A549 (cell line): ENCODE measurements at regions not wholly inside any gene's neighbourhood (a gene's known extent, or its start where the extent isn't known, plus 50 kb on each side); places are given as distances from the start of the nearest gene placed in this dataset.

Experiments used
- ATAC-seq, 2 experiments: fragments of 200-7000 bp in 1 of 2; fragments of >200 bp in 1 of 2; cut with Nextera tagmentation in 1 of 2; cut with Tn5 transposase in 1 of 2; 3 replicates each; pipeline versions ENCODE4 v1.8.0 to v1.9.1; 2018 to 2020; ENCODE audit warnings: mild to moderate bottlenecking in 1 of 2, moderate library complexity in 1 of 2
- CTCF ChIA-PET: fragments of 300-600 bp; sonication (Branson Sonifier 250); formaldehyde crosslinking; extraction: SDS; loops from one replicate; lab custom pipeline; 2021; ENCODE audit warnings: antibody characterized with exemption, inconsistent platforms; lab: Yijun Ruan, JAX
- POLR2A ChIA-PET: fragments of 350-600 bp; formaldehyde crosslinking; extraction: SDS; loops from one replicate; lab custom pipeline; 2021; ENCODE audit warnings: antibody characterized with exemption, inconsistent platforms; lab: Yijun Ruan, JAX
- DNase-seq, 2 experiments: peaks; one replicate each; pipeline versions ENCODE4 v3.0.0 to v3.0.0-alpha.2; 2011 to 2016; ENCODE audit warnings: low read depth in 1 of 2, low spot score in 1 of 2
- FAIRE-seq: peaks from 2 replicates; lab custom pipeline; 2011; peaks lifted over from hg19 to GRCh38; lab: Jason Lieb, UNC
- H3K27ac ChIP-seq, 2 experiments: fragments of >200 bp; sonication (Bioruptor Twin); formaldehyde crosslinking; 3 replicates each; pipeline ENCODE4 v1.5.1; 2016 to 2017
- H3K4me1 ChIP-seq: fragments of >200 bp; sonication (Bioruptor Twin); formaldehyde crosslinking; 3 replicates; pipeline ENCODE4 v1.6.1; 2016
- H3K4me2 ChIP-seq: fragments of >200 bp; sonication (Bioruptor Twin); formaldehyde crosslinking; 3 replicates; pipeline ENCODE4 v1.6.1; 2016
- H3K4me3 ChIP-seq: fragments of >200 bp; sonication (Bioruptor Twin); formaldehyde crosslinking; 3 replicates; pipeline ENCODE4 v1.5.1; 2016
- H3K9me3 ChIP-seq: fragments of >200 bp; sonication (Bioruptor Twin); formaldehyde crosslinking; 3 replicates; pipeline ENCODE4 v1.6.1; 2016
- CBX8 ChIP-seq: fragments of 200-600 bp; sonication (generic); IDR thresholded peaks from 2 replicates; pipeline ENCODE4 v1.6.1; 2016
- CEBPB ChIP-seq, 2 experiments: fragments of >200 bp in 1 of 2; sonication (Bioruptor Twin) in 1 of 2; formaldehyde crosslinking in 1 of 2; IDR thresholded peaks; 2 replicates each; pipeline ENCODE4 v1.6.1; 2012 to 2016
- CHD4 ChIP-seq: fragments of 200-600 bp; sonication (generic); IDR thresholded peaks from 2 replicates; pipeline ENCODE4 v1.6.1; 2016; ENCODE audit warnings: antibody characterized with exemption, mild to moderate bottlenecking, borderline replicate concordance
- ESRRA ChIP-seq: fragments of 150-350 bp; IDR thresholded peaks from 2 replicates; pipeline ENCODE4 v1.6.1; 2014; ENCODE audit warnings: mild to moderate bottlenecking, low read length, borderline replicate concordance
- FOSL2 ChIP-seq, 2 experiments: fragments of 450-650 bp in 1 of 2; fragments of >200 bp in 1 of 2; sonication (Bioruptor Twin) in 1 of 2; formaldehyde crosslinking; IDR thresholded peaks; 2 replicates each; pipeline versions ENCODE4 v1.5.0 to v1.6.1; 2016 to 2020; ENCODE audit warnings: mild to moderate bottlenecking in 1 of 2, moderate library complexity in 1 of 2
- HDAC2 ChIP-seq: fragments of 200-600 bp; sonication (generic); IDR thresholded peaks from 2 replicates; pipeline ENCODE4 v1.6.1; 2016
- HEYL ChIP-seq: fragments of 250-450 bp; sonication (Bioruptor Pico); IDR thresholded peaks from 2 replicates; pipeline ENCODE4 v1.8.0; 2021; ENCODE audit warnings: mild to moderate bottlenecking, moderate library complexity
- JUNB ChIP-seq: fragments of >200 bp; sonication (Bioruptor Twin); formaldehyde crosslinking; IDR thresholded peaks from 2 replicates; pipeline ENCODE4 v1.6.1; 2016
- KDM5A ChIP-seq: fragments of 200-600 bp; sonication (generic); IDR thresholded peaks from 2 replicates; pipeline ENCODE4 v1.6.1; 2016; ENCODE audit warnings: antibody characterized with exemption, mild to moderate bottlenecking
- MAX ChIP-seq: IDR thresholded peaks from 2 replicates; pipeline ENCODE4 v1.6.1; 2012
- MYC ChIP-seq: IDR thresholded peaks from 2 replicates; pipeline ENCODE4 v1.6.1; 2012; ENCODE audit warnings: mild to moderate bottlenecking, inconsistent platforms, low read length, improper control_type of control experiment, borderline replicate concordance
- PHF8 ChIP-seq: fragments of 200-600 bp; sonication (generic); IDR thresholded peaks from 2 replicates; pipeline ENCODE4 v1.6.1; 2016; ENCODE audit warnings: low read depth, mild to moderate bottlenecking, antibody characterized with exemption, moderate library complexity, borderline replicate concordance
- POLR2AphosphoS2 ChIP-seq: conservative IDR thresholded peaks from 2 replicates; pipeline ENCODE4 v1.6.1; 2012; ENCODE audit warnings: low read length, improper control_type of control experiment, inconsistent platforms
- RCOR1 ChIP-seq: fragments of 150-350 bp; IDR thresholded peaks from 2 replicates; pipeline ENCODE4 v1.6.1; 2014; ENCODE audit warnings: antibody characterized with exemption, low read length, low read depth
- RNF2 ChIP-seq: fragments of 200-600 bp; sonication (generic); IDR thresholded peaks from 2 replicates; pipeline ENCODE4 v1.6.1; 2016; ENCODE audit warnings: low read depth, mild to moderate bottlenecking, antibody characterized with exemption, moderate library complexity, borderline replicate concordance
- SREBF2 ChIP-seq: fragments of 450-650 bp; IDR thresholded peaks from 2 replicates; pipeline ENCODE4 v1.6.1; 2014; ENCODE audit warnings: mild to moderate bottlenecking, moderate library complexity
- TFCP2L1 ChIP-seq: fragments of 250-450 bp; sonication (Bioruptor Pico); IDR thresholded peaks from 2 replicates; pipeline ENCODE4 v1.5.0; 2021; ENCODE audit warnings: mild to moderate bottlenecking
- TP53 ChIP-seq: fragments of 250-450 bp; sonication (Bioruptor Pico); IDR thresholded peaks from 2 replicates; pipeline ENCODE4 v1.5.0; 2021; ENCODE audit warnings: mild to moderate bottlenecking, moderate library complexity
- WGBS: methylation state at CpG from one replicate; pipeline ENCODE4 v1.1.6; 2017; ENCODE audit errors: missing lambda C conversion rate; 5-methylcytosine and 5-hydroxymethylcytosine counted together
- TF ChIP-seq, protein P1 (sequence below): fragments of 250-450 bp; sonication (Bioruptor Pico); IDR thresholded peaks from 2 replicates; pipeline ENCODE4 v1.5.0; 2021; ENCODE audit warnings: mild to moderate bottlenecking, moderate library complexity, borderline replicate concordance
- TF ChIP-seq, protein P2 (sequence below): fragments of >200 bp; sonication (Bioruptor Twin); formaldehyde crosslinking; IDR thresholded peaks from 3 replicates; pipeline ENCODE4 v1.6.1; 2016
- TF ChIP-seq, protein P3 (sequence below): IDR thresholded peaks from 2 replicates; pipeline ENCODE4 v1.6.1; 2012
- TF ChIP-seq, protein P4 (sequence below): fragments of >200 bp; sonication (Bioruptor Twin); formaldehyde crosslinking; IDR thresholded peaks from 3 replicates; pipeline ENCODE4 v1.5.1; 2016

DNA sequence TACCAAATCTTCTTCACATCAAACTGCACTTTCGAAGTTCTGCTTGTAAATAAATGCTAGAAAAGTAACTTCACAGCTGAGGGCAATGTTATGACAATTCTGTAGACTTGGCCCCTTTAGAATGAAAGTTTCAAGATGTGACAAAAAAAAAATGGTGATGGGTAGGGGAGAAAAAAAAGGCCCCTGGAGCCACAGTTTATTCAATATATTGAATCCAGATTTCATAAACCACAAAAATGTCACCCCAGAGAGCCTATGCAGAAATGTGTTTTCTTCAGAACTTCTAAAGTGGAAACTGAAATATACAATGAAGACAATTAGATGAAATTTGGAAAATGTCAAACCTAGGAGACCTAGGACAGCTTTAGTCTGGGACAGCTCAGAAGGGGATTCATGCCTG lies 143.1 kb downstream of the EDN3 start:
- CTCF ChIA-PET, result interaction anchor here (0.6 to 2.0 kb wide), 3 partner anchors 12 to 53 kb away, joined by 3 to 11 read pairs (median 4); no protein-coding TSS in a partner anchor
- no peak overlapping the region for H3K4me3 ChIP-seq
- 0 out of 3 replicates have a peak, but pooled peaks cover 3% of the 10 kb centered on the region for H3K9me3 ChIP-seq
- no peak for TF ChIP-seq SREBF2
- no peak for TF ChIP-seq RNF2
- TF ChIP-seq TP53, result no peak
- no peak for TF ChIP-seq CHD4
- TF ChIP-seq, protein P1, sequence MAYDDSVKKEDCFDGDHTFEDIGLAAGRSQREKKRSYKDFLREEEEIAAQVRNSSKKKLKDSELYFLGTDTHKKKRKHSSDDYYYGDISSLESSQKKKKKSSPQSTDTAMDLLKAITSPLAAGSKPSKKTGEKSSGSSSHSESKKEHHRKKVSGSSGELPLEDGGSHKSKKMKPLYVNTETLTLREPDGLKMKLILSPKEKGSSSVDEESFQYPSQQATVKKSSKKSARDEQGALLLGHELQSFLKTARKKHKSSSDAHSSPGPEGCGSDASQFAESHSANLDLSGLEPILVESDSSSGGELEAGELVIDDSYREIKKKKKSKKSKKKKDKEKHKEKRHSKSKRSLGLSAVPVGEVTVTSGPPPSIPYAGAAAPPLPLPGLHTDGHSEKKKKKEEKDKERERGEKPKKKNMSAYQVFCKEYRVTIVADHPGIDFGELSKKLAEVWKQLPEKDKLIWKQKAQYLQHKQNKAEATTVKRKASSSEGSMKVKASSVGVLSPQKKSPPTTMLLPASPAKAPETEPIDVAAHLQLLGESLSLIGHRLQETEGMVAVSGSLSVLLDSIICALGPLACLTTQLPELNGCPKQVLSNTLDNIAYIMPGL, result no peak
- TF ChIP-seq, protein P2, sequence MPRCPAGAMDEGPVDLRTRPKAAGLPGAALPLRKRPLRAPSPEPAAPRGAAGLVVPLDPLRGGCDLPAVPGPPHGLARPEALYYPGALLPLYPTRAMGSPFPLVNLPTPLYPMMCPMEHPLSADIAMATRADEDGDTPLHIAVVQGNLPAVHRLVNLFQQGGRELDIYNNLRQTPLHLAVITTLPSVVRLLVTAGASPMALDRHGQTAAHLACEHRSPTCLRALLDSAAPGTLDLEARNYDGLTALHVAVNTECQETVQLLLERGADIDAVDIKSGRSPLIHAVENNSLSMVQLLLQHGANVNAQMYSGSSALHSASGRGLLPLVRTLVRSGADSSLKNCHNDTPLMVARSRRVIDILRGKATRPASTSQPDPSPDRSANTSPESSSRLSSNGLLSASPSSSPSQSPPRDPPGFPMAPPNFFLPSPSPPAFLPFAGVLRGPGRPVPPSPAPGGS, result no peak
- TF ChIP-seq CBX8, result no peak
- TF ChIP-seq, all 56 proteins: peak for 0
- POLR2A ChIA-PET, result no interaction called here
- ATAC-seq (no peak), FAIRE-seq (no peak), DNase-seq (no peak)
- Histone ChIP-seq H3K4me1 (no peaks in the 10 kb centered on the region), H3K4me2 (no peak overlapping the region), H3K27ac (no peak overlapping the region)
- 3% methylated on average over 1 of the region's 1 CpG for WGBS

- no peak for TF ChIP-seq ESRRA
- TF ChIP-seq POLR2AphosphoS2, result no peak
- TF ChIP-seq TFCP2L1 (CRISPR knock-in tag), result no peak
- TF ChIP-seq, protein P3, sequence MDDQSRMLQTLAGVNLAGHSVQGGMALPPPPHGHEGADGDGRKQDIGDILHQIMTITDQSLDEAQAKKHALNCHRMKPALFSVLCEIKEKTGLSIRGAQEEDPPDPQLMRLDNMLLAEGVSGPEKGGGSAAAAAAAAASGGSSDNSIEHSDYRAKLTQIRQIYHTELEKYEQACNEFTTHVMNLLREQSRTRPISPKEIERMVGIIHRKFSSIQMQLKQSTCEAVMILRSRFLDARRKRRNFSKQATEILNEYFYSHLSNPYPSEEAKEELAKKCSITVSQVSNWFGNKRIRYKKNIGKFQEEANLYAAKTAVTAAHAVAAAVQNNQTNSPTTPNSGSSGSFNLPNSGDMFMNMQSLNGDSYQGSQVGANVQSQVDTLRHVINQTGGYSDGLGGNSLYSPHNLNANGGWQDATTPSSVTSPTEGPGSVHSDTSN, result no peak
- TF ChIP-seq CEBPB (IDR thresholded peaks at IDR 0.05), result no peak
- TF ChIP-seq, protein P4, sequence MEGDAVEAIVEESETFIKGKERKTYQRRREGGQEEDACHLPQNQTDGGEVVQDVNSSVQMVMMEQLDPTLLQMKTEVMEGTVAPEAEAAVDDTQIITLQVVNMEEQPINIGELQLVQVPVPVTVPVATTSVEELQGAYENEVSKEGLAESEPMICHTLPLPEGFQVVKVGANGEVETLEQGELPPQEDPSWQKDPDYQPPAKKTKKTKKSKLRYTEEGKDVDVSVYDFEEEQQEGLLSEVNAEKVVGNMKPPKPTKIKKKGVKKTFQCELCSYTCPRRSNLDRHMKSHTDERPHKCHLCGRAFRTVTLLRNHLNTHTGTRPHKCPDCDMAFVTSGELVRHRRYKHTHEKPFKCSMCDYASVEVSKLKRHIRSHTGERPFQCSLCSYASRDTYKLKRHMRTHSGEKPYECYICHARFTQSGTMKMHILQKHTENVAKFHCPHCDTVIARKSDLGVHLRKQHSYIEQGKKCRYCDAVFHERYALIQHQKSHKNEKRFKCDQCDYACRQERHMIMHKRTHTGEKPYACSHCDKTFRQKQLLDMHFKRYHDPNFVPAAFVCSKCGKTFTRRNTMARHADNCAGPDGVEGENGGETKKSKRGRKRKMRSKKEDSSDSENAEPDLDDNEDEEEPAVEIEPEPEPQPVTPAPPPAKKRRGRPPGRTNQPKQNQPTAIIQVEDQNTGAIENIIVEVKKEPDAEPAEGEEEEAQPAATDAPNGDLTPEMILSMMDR, result no peak
- no peak for TF ChIP-seq MYC
- TF ChIP-seq RCOR1, result no peak
- no peak for TF ChIP-seq KDM5A
- TF ChIP-seq, protein P2, result no peak
- TF ChIP-seq HEYL, result no peak
- no peak for TF ChIP-seq MAX
- no peak for TF ChIP-seq FOSL2 (IDR thresholded peaks at IDR 0.05)
- TF ChIP-seq FOSL2 (CRISPR knock-in tag; IDR thresholded peaks at IDR 0.05), result no peak
- TF ChIP-seq HDAC2, result no peak
- no peak for TF ChIP-seq PHF8
- no peak for TF ChIP-seq CBX8
- no peak for TF ChIP-seq JUNB
- Histone ChIP-seq H3K4me3 (no peak overlapping the region), H3K4me1 (no peaks in the 10 kb centered on the region), H3K4me2 (no peak overlapping the region), H3K9me3 (0 out of 3 replicates have a peak, but pooled peaks cover 3% of the 10 kb centered on the region), H3K27ac (no peak overlapping the region)
- 29% methylated on average over 4 of the region's 4 CpGs for WGBS
- FAIRE-seq (no peak), ATAC-seq (no peak), DNase-seq (no peak)
- CTCF ChIA-PET, result interaction anchor here (0.8 to 2.8 kb wide), 3 partner anchors 9 to 576 kb away, joined by 3 to 10 read pairs (median 6); no protein-coding TSS in a partner anchor
- POLR2A ChIA-PET, result interaction anchor here (0.8 kb wide), 1 partner anchor 13 kb away, joined by 4 read pairs; no protein-coding TSS in a partner anchor
Measured at GRCh38 chr20:59446376-59446775, 146.0 kb downstream of the EDN3 start.
